ENCODE measurements at regions not wholly inside any gene's neighbourhood (a gene's known extent, or its start where the extent isn't known, plus 50 kb on each side); places are given as distances from the start of the nearest gene placed in this dataset.
A peak's percentile ranks its signal among the peaks of the same experiment; 100 is the strongest.

GRCh38 chr6:144644776-144645175 is 359.6 kb downstream of the UTRN start (continued):
- TF ChIP-seq, protein P1, sequence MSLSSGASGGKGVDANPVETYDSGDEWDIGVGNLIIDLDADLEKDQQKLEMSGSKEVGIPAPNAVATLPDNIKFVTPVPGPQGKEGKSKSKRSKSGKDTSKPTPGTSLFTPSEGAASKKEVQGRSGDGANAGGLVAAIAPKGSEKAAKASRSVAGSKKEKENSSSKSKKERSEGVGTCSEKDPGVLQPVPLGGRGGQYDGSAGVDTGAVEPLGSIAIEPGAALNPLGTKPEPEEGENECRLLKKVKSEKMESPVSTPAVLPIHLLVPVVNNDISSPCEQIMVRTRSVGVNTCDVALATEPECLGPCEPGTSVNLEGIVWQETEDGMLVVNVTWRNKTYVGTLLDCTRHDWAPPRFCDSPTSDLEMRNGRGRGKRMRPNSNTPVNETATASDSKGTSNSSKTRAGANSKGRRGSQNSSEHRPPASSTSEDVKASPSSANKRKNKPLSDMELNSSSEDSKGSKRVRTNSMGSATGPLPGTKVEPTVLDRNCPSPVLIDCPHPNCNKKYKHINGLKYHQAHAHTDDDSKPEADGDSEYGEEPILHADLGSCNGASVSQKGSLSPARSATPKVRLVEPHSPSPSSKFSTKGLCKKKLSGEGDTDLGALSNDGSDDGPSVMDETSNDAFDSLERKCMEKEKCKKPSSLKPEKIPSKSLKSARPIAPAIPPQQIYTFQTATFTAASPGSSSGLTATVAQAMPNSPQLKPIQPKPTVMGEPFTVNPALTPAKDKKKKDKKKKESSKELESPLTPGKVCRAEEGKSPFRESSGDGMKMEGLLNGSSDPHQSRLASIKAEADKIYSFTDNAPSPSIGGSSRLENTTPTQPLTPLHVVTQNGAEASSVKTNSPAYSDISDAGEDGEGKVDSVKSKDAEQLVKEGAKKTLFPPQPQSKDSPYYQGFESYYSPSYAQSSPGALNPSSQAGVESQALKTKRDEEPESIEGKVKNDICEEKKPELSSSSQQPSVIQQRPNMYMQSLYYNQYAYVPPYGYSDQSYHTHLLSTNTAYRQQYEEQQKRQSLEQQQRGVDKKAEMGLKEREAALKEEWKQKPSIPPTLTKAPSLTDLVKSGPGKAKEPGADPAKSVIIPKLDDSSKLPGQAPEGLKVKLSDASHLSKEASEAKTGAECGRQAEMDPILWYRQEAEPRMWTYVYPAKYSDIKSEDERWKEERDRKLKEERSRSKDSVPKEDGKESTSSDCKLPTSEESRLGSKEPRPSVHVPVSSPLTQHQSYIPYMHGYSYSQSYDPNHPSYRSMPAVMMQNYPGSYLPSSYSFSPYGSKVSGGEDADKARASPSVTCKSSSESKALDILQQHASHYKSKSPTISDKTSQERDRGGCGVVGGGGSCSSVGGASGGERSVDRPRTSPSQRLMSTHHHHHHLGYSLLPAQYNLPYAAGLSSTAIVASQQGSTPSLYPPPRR (CRISPR knock-in tag; IDR thresholded peaks at IDR 0.05; ENCODE audit: borderline replicate concordance): no peak
- TF ChIP-seq TAF1 (CRISPR knock-in tag; IDR thresholded peaks at IDR 0.05) (no peak), ZNF292 (CRISPR knock-in tag; IDR thresholded peaks at IDR 0.05; ENCODE audit: borderline replicate concordance, low read depth) (no peak), FLYWCH1 (CRISPR knock-in tag; IDR thresholded peaks at IDR 0.05) (no peak), GTF3A (CRISPR knock-in tag; conservative IDR thresholded peaks at IDR 0.05) (no peak), ZNF367 (CRISPR knock-in tag; IDR thresholded peaks at IDR 0.05; ENCODE audit: borderline replicate concordance) (no peak), TP53 (CRISPR knock-in tag; conservative IDR thresholded peaks at IDR 0.05) (no peak), ZHX1 (CRISPR knock-in tag; IDR thresholded peaks at IDR 0.05; ENCODE audit: low read depth) (no peak), IKZF4 (CRISPR knock-in tag; IDR thresholded peaks at IDR 0.05; ENCODE audit: borderline replicate concordance, low read depth, not compliant biosample characterization) (no peak), THAP11 (CRISPR knock-in tag; IDR thresholded peaks at IDR 0.05) (0 out of 2 replicates have a peak, but pooled peaks have one; percentile 27), RELA (CRISPR knock-in tag; IDR thresholded peaks at IDR 0.05) (no peak), NR2F2 (IDR thresholded peaks at IDR 0.05; ENCODE audit: borderline replicate concordance, low read depth) (no peak), ZMYM4 (CRISPR knock-in tag; IDR thresholded peaks at IDR 0.05) (peak; percentile 59), ZNF75D (CRISPR knock-in tag; IDR thresholded peaks at IDR 0.05; ENCODE audit: borderline replicate concordance) (no peak), BATF2 (CRISPR knock-in tag; IDR thresholded peaks at IDR 0.05) (no peak), KDM1A (CRISPR knock-in tag; IDR thresholded peaks at IDR 0.05) (0 out of 2 replicates have a peak, but pooled peaks have one; percentile 24), DR1 (CRISPR knock-in tag; IDR thresholded peaks at IDR 0.05) (no peak), MAFK (conservative IDR thresholded peaks at IDR 0.05 in 1 of 2, IDR thresholded peaks at IDR 0.05 in 1 of 2; ENCODE audit: low read length in 2 of 2) (no peak)
- TF ChIP-seq, protein P2, sequence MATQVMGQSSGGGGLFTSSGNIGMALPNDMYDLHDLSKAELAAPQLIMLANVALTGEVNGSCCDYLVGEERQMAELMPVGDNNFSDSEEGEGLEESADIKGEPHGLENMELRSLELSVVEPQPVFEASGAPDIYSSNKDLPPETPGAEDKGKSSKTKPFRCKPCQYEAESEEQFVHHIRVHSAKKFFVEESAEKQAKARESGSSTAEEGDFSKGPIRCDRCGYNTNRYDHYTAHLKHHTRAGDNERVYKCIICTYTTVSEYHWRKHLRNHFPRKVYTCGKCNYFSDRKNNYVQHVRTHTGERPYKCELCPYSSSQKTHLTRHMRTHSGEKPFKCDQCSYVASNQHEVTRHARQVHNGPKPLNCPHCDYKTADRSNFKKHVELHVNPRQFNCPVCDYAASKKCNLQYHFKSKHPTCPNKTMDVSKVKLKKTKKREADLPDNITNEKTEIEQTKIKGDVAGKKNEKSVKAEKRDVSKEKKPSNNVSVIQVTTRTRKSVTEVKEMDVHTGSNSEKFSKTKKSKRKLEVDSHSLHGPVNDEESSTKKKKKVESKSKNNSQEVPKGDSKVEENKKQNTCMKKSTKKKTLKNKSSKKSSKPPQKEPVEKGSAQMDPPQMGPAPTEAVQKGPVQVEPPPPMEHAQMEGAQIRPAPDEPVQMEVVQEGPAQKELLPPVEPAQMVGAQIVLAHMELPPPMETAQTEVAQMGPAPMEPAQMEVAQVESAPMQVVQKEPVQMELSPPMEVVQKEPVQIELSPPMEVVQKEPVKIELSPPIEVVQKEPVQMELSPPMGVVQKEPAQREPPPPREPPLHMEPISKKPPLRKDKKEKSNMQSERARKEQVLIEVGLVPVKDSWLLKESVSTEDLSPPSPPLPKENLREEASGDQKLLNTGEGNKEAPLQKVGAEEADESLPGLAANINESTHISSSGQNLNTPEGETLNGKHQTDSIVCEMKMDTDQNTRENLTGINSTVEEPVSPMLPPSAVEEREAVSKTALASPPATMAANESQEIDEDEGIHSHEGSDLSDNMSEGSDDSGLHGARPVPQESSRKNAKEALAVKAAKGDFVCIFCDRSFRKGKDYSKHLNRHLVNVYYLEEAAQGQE (IDR thresholded peaks at IDR 0.05; ENCODE audit: borderline replicate concordance in 1 of 2, low read depth in 1 of 2, low read length in 2 of 2): 0 out of 4 replicates have a peak, but pooled peaks of 1 of the 2 experiments have one; percentile 23

Measured in HepG2 (cell line).